H9 (cell line): ENCODE measurements at regions not wholly inside any gene's neighbourhood (a gene's known extent, or its start where the extent isn't known, plus 50 kb on each side); places are given as distances from the start of the nearest gene placed in this dataset.

Experiments used
- DNase-seq: peaks from one replicate; pipeline ENCODE4 v3.0.0-alpha.2; 2017
- H2AFZ ChIP-seq: one replicate; pipeline ENCODE4 v1.6.1; 2013; ENCODE audit warnings: mild to moderate bottlenecking, low read length, control low read depth, moderate library complexity
- H2AK5ac ChIP-seq: 2 replicates; pipeline ENCODE4 v1.6.1; 2013; ENCODE audit warnings: low read length, control low read depth, mixed read lengths; ENCODE audit not compliant: insufficient read length
- H2BK120ac ChIP-seq: one replicate; pipeline ENCODE4 v1.6.1; 2013; ENCODE audit warnings: low read depth, mild to moderate bottlenecking, low read length, control low read depth, inconsistent platforms; ENCODE audit not compliant: poor library complexity, severe bottlenecking
- H2BK12ac ChIP-seq: 2 replicates; pipeline ENCODE4 v1.6.1; 2013; ENCODE audit warnings: low read length, control low read depth, mixed read lengths, low read depth; ENCODE audit not compliant: insufficient read length
- H2BK15ac ChIP-seq: 2 replicates; pipeline ENCODE4 v1.6.1; 2013; ENCODE audit warnings: low read depth, low read length, control low read depth
- H2BK20ac ChIP-seq: one replicate; pipeline ENCODE4 v1.6.1; 2013; ENCODE audit warnings: low read depth, mild to moderate bottlenecking, low read length, control low read depth, inconsistent platforms; ENCODE audit not compliant: poor library complexity, severe bottlenecking
- H2BK5ac ChIP-seq: 2 replicates; pipeline ENCODE4 v1.6.1; 2013; ENCODE audit warnings: low read length, control low read depth, mixed read lengths; ENCODE audit not compliant: insufficient read length
- H3K14ac ChIP-seq: 2 replicates; pipeline ENCODE4 v1.6.1; 2013; ENCODE audit warnings: low read length, control low read depth; ENCODE audit not compliant: insufficient read depth
- H3K18ac ChIP-seq: 2 replicates; pipeline ENCODE4 v1.6.1; 2013; ENCODE audit warnings: low read depth, mild to moderate bottlenecking, mixed read lengths, low read length, control low read depth; ENCODE audit not compliant: insufficient read length
- H3K23ac ChIP-seq: 2 replicates; pipeline ENCODE4 v1.6.1; 2013; ENCODE audit warnings: low read length, control low read depth, mixed read lengths, low read depth; ENCODE audit not compliant: insufficient read length
- H3K23me2 ChIP-seq: 2 replicates; pipeline ENCODE4 v1.6.1; 2013; ENCODE audit warnings: low read depth, mild to moderate bottlenecking, mixed read lengths, low read length, control low read depth; ENCODE audit not compliant: insufficient read length, poor library complexity, severe bottlenecking
- H3K27ac ChIP-seq: 2 replicates; pipeline ENCODE4 v1.5.1; 2013; ENCODE audit warnings: low read length, control low read depth, mixed read lengths, low read depth; ENCODE audit not compliant: insufficient read length
- H3K27me3 ChIP-seq: 2 replicates; pipeline ENCODE4 v1.6.1; 2013; ENCODE audit warnings: low read length, control low read depth, inconsistent platforms; ENCODE audit not compliant: insufficient read depth
- H3K4ac ChIP-seq: 2 replicates; pipeline ENCODE4 v1.6.1; 2013; ENCODE audit warnings: low read depth, mild to moderate bottlenecking, control low read depth, inconsistent platforms, low read length, moderate library complexity
- H3K4me1 ChIP-seq: 2 replicates; pipeline ENCODE4 v1.6.1; 2013; ENCODE audit warnings: low read length, control low read depth, inconsistent platforms; ENCODE audit not compliant: insufficient read depth
- H3K4me2 ChIP-seq: 2 replicates; pipeline ENCODE4 v1.6.1; 2013; ENCODE audit warnings: low read length, control low read depth, mixed read lengths; ENCODE audit not compliant: insufficient read length, insufficient read depth
- H3K56ac ChIP-seq: 2 replicates; pipeline ENCODE4 v1.6.1; 2013; ENCODE audit warnings: low read depth, mild to moderate bottlenecking, mixed read lengths, low read length, control low read depth; ENCODE audit not compliant: insufficient read length
- H3K79me1 ChIP-seq: 2 replicates; pipeline ENCODE4 v1.6.1; 2013; ENCODE audit warnings: low read depth, mild to moderate bottlenecking, moderate library complexity, low read length, control low read depth, inconsistent platforms; ENCODE audit not compliant: insufficient read depth, poor library complexity, severe bottlenecking
- H3K79me2 ChIP-seq: 2 replicates; pipeline ENCODE4 v1.6.1; 2013; ENCODE audit warnings: low read length, control low read depth, inconsistent platforms; ENCODE audit not compliant: insufficient read depth
- H3K9ac ChIP-seq: 2 replicates; pipeline ENCODE4 v1.6.1; 2013; ENCODE audit warnings: low read length, control low read depth, mixed read lengths; ENCODE audit not compliant: insufficient read length; ENCODE audit errors: extremely low read depth
- H3K9me3 ChIP-seq: one replicate; pipeline ENCODE4 v1.6.1; 2013; ENCODE audit warnings: low read depth, low read length, inconsistent platforms; ENCODE audit not compliant: control insufficient read depth
- H3T11ph ChIP-seq: one replicate; pipeline ENCODE4 v1.6.1; 2013; ENCODE audit warnings: mild to moderate bottlenecking, low read length, control low read depth, inconsistent platforms
- H4K20me1 ChIP-seq: one replicate; pipeline ENCODE4 v1.6.1; 2013; ENCODE audit not compliant: control insufficient read depth, insufficient read length, insufficient read depth
- H4K5ac ChIP-seq: 2 replicates; pipeline ENCODE4 v1.6.1; 2013; ENCODE audit warnings: low read depth, mild to moderate bottlenecking, mixed read lengths, low read length, control low read depth; ENCODE audit not compliant: insufficient read length
- H4K8ac ChIP-seq: replicated peaks from 2 replicates; pipeline ENCODE4 v1.6.1; 2013; ENCODE audit warnings: low read length, control low read depth, mixed read lengths, low read depth; ENCODE audit not compliant: insufficient read length
- H4K91ac ChIP-seq: 2 replicates; pipeline ENCODE4 v1.6.1; 2013; ENCODE audit warnings: low read depth, mild to moderate bottlenecking, moderate library complexity, mixed read lengths, low read length, control low read depth; ENCODE audit not compliant: insufficient read length
- H3K27ac Mint-ChIP-seq, 3 experiments: 2 replicates in 2 of 3; 3 replicates in 1 of 3; pipeline ENCODE4 v1.8.0; 2020 to 2021; ENCODE audit warnings: mixed read lengths in 3 of 3, mild to moderate bottlenecking in 1 of 3, moderate library complexity in 1 of 3
- H3K27me3 Mint-ChIP-seq: 2 replicates; pipeline ENCODE4 v1.8.0; 2021; ENCODE audit warnings: low read depth, mild to moderate bottlenecking, moderate library complexity, mixed read lengths
- H3K36me3 Mint-ChIP-seq, 3 experiments: 2 replicates in 2 of 3; 3 replicates in 1 of 3; pipeline ENCODE4 v1.8.0; 2020 to 2021; ENCODE audit warnings: low read depth in 3 of 3, mixed read lengths in 3 of 3; ENCODE audit not compliant: insufficient read depth in 1 of 3
- H3K4me1 Mint-ChIP-seq, 2 experiments: 2 replicates each; pipeline ENCODE4 v1.8.0; 2020; ENCODE audit warnings: mixed read lengths in 2 of 2
- H3K4me3 Mint-ChIP-seq, 2 experiments: 2 replicates in 1 of 2; 3 replicates in 1 of 2; pipeline ENCODE4 v1.8.0; 2020 to 2021; ENCODE audit warnings: mild to moderate bottlenecking in 2 of 2, mixed read lengths in 2 of 2, moderate library complexity in 1 of 2
- H3K9me3 Mint-ChIP-seq, 2 experiments: 2 replicates in 1 of 2; 3 replicates in 1 of 2; pipeline ENCODE4 v1.8.0; 2020; ENCODE audit warnings: mild to moderate bottlenecking in 2 of 2, mixed read lengths in 2 of 2, moderate library complexity in 1 of 2
- WGBS: extraction: QIAGEN DNeasy Blood & Tissue Kit; methylation state at CpG from one replicate; pipeline ENCODE4 v1.1.7; 2013; ENCODE audit warnings: missing lambda C conversion rate, low lambda C conversion rate, mixed read lengths; ENCODE audit not compliant: insufficient read length; ENCODE audit errors: extremely low coverage; 5-methylcytosine and 5-hydroxymethylcytosine counted together
- TF ChIP-seq, protein P1 (sequence below): fragments of 200-600 bp; sonication (generic); conservative IDR thresholded peaks from 3 replicates; pipeline ENCODE4 v1.8.0; 2021; ENCODE audit warnings: antibody characterized with exemption, mild to moderate bottlenecking

DNA sequence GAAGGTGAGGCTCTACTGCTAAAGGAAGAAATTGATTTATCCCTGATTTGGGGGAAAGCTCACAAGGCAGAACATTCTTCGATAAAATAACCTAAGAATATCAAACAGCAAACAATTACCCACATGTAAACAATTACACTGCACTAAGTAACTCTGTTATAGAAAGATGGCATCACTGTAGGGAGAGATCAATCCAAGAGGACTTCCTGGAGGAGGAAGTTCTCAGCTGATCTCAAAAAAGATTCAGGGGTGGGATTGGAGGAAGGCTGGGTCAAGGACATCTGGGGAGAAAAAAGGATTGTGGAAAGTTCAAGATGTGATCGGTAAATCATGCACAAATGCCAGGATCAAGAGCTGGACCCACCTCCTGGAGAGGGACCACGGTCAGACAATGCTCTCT lies 361.0 kb upstream of the SULF2 start:
- Histone ChIP-seq H2BK20ac (no peak overlapping the region), H3K27me3 (no peaks in the 10 kb centered on the region), H3K79me1 (no peaks in the 10 kb centered on the region), H4K20me1 (no peaks in the 10 kb centered on the region), H3K4ac (no peak overlapping the region), H2BK12ac (no peak overlapping the region), H3K18ac (no peak overlapping the region), H3K79me2 (no peaks in the 10 kb centered on the region), H2BK5ac (no peak overlapping the region), H2BK120ac (no peak overlapping the region), H3K23ac (no peak overlapping the region), H4K8ac (no peak overlapping the region), H2BK15ac (no peak overlapping the region), H3K56ac (no peak overlapping the region), H3K9me3 (no peaks in the 10 kb centered on the region), H3K9ac (no peak overlapping the region), H2AK5ac (no peak overlapping the region), H3K4me2 (no peak overlapping the region), H3T11ph (no peak overlapping the region), H4K91ac (no peak overlapping the region), H3K27ac (no peak overlapping the region), H3K14ac (no peak overlapping the region), H4K5ac (no peak overlapping the region), H3K23me2 (no peaks in the 10 kb centered on the region), H2AFZ (no peak overlapping the region), H3K4me1 (no peaks in the 10 kb centered on the region)
- Mint-ChIP-seq H3K36me3 (peaks cover 4 to 6% (median 5%) of the 10 kb centered on the region in 3 experiments), H3K4me1 (peaks cover 32 to 35% of the 10 kb centered on the region in 2 experiments), H3K27me3 (peaks cover 2% of the 10 kb centered on the region; the same call in 1 of the 2 replicates), H3K9me3 (peaks cover 5% of the 10 kb centered on the region in 2 experiments), H3K4me3 (no peak overlapping the region), H3K27ac (peak overlapping the region in 1 of 3 experiments; percentile 7; a peak in 1 of 7 replicates)
- DNase-seq, result no peak
- TF ChIP-seq, protein P1, sequence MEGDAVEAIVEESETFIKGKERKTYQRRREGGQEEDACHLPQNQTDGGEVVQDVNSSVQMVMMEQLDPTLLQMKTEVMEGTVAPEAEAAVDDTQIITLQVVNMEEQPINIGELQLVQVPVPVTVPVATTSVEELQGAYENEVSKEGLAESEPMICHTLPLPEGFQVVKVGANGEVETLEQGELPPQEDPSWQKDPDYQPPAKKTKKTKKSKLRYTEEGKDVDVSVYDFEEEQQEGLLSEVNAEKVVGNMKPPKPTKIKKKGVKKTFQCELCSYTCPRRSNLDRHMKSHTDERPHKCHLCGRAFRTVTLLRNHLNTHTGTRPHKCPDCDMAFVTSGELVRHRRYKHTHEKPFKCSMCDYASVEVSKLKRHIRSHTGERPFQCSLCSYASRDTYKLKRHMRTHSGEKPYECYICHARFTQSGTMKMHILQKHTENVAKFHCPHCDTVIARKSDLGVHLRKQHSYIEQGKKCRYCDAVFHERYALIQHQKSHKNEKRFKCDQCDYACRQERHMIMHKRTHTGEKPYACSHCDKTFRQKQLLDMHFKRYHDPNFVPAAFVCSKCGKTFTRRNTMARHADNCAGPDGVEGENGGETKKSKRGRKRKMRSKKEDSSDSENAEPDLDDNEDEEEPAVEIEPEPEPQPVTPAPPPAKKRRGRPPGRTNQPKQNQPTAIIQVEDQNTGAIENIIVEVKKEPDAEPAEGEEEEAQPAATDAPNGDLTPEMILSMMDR, result no peak
- no CpG with 5 or more reads among the region's 3 CpGs for WGBS
